ENCODE measurements at regions not wholly inside any gene's neighbourhood (a gene's known extent, or its start where the extent isn't known, plus 50 kb on each side); places are given as distances from the start of the nearest gene placed in this dataset.

DNA sequence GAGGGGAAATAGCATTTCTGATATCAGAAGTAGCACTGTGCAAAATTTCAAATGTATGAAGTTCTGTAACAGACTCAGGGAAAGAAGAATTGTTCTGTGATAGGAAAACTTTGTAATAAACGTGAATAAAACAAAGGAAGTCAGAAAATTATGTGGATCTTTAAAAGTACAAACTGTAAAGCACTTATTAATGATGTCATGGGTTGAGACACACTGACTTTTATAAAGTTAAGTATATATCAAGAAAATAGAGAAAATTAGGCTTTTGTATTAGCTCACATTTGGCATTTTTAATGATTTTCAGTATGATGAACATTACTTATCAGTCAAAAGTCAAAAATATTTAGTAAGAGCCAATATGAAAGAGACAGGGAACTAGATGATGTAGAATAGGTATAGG, 1081.7 kb upstream of the EDIL3 start:
- no peak for TF ChIP-seq POLR2AphosphoS5 (IDR thresholded peaks at IDR 0.05)
- TF ChIP-seq, protein P1, sequence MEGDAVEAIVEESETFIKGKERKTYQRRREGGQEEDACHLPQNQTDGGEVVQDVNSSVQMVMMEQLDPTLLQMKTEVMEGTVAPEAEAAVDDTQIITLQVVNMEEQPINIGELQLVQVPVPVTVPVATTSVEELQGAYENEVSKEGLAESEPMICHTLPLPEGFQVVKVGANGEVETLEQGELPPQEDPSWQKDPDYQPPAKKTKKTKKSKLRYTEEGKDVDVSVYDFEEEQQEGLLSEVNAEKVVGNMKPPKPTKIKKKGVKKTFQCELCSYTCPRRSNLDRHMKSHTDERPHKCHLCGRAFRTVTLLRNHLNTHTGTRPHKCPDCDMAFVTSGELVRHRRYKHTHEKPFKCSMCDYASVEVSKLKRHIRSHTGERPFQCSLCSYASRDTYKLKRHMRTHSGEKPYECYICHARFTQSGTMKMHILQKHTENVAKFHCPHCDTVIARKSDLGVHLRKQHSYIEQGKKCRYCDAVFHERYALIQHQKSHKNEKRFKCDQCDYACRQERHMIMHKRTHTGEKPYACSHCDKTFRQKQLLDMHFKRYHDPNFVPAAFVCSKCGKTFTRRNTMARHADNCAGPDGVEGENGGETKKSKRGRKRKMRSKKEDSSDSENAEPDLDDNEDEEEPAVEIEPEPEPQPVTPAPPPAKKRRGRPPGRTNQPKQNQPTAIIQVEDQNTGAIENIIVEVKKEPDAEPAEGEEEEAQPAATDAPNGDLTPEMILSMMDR (IDR thresholded peaks at IDR 0.05) = no peak
- no peak for TF ChIP-seq POLR2A (IDR thresholded peaks at IDR 0.05)
- no peak for TF ChIP-seq EP300 (IDR thresholded peaks at IDR 0.05)

All from upper lobe of left lung (tissue), 4 donors.